Adrenal gland (tissue), 5 donors: ENCODE measurements at regions not wholly inside any gene's neighbourhood (a gene's known extent, or its start where the extent isn't known, plus 50 kb on each side); places are given as distances from the start of the nearest gene placed in this dataset.

Experiments used
- POLR2A ChIP-seq, 2 donors: fragments of 450-650 bp; IDR thresholded peaks; one replicate each; pipeline ENCODE4 v1.6.1; 2017; ENCODE audit warnings: antibody characterized with exemption in 2 of 2, mild to moderate bottlenecking in 2 of 2, moderate library complexity in 1 of 2
- TF ChIP-seq, protein P1 (sequence below), 6 experiments: fragments of 450-650 bp in 4 of 6; fragments of 200-600 bp in 2 of 6; sonication (generic) in 1 of 6; IDR thresholded peaks; 1 replicate in 5 of 6; 2 replicates in 1 of 6; pipeline versions ENCODE4 v1.5.1 to v1.8.0; 2016 to 2021; ENCODE audit warnings: antibody characterized with exemption in 6 of 6, mild to moderate bottlenecking in 2 of 6, moderate library complexity in 1 of 6
- donor health status: DM: no; HTN: no; CAD: no.

DNA sequence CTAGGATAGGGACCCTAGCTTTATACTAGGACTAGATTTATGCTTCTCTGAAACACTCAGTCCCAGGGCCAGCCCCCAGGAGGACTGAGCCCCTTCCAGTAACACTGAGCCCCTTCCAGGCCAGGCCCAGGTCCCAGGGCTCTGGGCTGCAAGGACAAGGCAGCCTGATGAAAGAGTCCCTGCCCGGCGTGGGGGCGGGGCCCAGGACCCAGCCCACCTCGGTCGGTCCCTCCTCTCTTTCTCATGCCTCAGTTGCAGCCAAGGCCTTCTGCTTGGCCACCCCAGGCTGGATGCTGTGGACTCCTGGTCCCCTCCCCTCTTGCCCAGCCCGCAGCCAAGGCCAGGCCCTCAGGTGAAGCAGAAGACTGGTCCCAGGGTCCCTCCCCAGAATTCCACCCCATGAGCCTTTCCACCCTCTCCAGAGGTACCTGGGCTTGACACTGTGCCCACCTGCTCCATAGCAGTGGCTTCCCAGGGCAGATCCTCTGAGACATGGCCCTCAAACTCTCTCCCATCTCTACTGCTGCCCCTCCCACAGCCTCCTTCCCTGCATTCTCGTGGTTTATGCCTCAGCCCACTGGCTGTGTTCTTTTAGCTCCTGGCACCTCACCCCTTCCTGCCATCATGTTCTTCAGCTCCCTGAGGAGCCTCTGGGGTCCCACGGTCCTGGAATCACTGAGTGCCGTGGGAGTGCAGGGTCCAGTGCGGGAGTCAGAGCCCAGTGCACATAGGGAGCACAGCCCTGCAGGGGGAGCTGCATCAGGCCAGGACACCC is 53.6 kb upstream of the C1QTNF9B start:
- TF ChIP-seq, protein P1, sequence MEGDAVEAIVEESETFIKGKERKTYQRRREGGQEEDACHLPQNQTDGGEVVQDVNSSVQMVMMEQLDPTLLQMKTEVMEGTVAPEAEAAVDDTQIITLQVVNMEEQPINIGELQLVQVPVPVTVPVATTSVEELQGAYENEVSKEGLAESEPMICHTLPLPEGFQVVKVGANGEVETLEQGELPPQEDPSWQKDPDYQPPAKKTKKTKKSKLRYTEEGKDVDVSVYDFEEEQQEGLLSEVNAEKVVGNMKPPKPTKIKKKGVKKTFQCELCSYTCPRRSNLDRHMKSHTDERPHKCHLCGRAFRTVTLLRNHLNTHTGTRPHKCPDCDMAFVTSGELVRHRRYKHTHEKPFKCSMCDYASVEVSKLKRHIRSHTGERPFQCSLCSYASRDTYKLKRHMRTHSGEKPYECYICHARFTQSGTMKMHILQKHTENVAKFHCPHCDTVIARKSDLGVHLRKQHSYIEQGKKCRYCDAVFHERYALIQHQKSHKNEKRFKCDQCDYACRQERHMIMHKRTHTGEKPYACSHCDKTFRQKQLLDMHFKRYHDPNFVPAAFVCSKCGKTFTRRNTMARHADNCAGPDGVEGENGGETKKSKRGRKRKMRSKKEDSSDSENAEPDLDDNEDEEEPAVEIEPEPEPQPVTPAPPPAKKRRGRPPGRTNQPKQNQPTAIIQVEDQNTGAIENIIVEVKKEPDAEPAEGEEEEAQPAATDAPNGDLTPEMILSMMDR (IDR thresholded peaks at IDR 0.05): no peak
- no peak for TF ChIP-seq POLR2A (IDR thresholded peaks at IDR 0.05)
